HEK293T (cell line): ENCODE measurements at regions not wholly inside any gene's neighbourhood (a gene's known extent, or its start where the extent isn't known, plus 50 kb on each side); places are given as distances from the start of the nearest gene placed in this dataset.

Experiments
- CTCF ChIA-PET: fragments of 350-600 bp; formaldehyde crosslinking; extraction: SDS; loops from one replicate; lab custom pipeline; 2021; ENCODE audit warnings: antibody characterized with exemption, inconsistent platforms; lab: Yijun Ruan, JAX
- POLR2A ChIA-PET: fragments of 350-600 bp; formaldehyde crosslinking; extraction: SDS; loops from one replicate; lab custom pipeline; 2020; ENCODE audit warnings: antibody characterized with exemption, inconsistent platforms; lab: Yijun Ruan, JAX
- DNase-seq: peaks from one replicate; pipeline ENCODE4 v3.0.0; 2012; ENCODE audit warnings: mixed read lengths; ENCODE audit errors: extremely low spot score
- ARNT ChIP-seq: fragments of 450-650 bp; IDR thresholded peaks from 2 replicates; pipeline ENCODE4 v1.6.1; 2017; ENCODE audit warnings: mild to moderate bottlenecking
- BHLHE40 ChIP-seq: fragments of 450-650 bp; IDR thresholded peaks from 2 replicates; pipeline ENCODE4 v1.6.1; 2016; ENCODE audit warnings: mild to moderate bottlenecking, moderate library complexity, borderline replicate concordance
- CTBP1 ChIP-seq: fragments of 450-650 bp; IDR thresholded peaks from 2 replicates; pipeline ENCODE4 v1.6.1; 2016; ENCODE audit warnings: borderline replicate concordance
- ELF4 ChIP-seq: fragments of 450-650 bp; IDR thresholded peaks from 2 replicates; pipeline ENCODE4 v1.6.1; 2017; ENCODE audit warnings: antibody characterized with exemption
- FOXA1 ChIP-seq: fragments of 450-650 bp; IDR thresholded peaks from 2 replicates; pipeline ENCODE4 v1.6.1; 2016; ENCODE audit warnings: mild to moderate bottlenecking
- FOXK2 ChIP-seq: fragments of 450-650 bp; IDR thresholded peaks from 2 replicates; pipeline ENCODE4 v1.6.1; 2016; ENCODE audit warnings: mild to moderate bottlenecking
- FOXM1 ChIP-seq: fragments of 450-650 bp; IDR thresholded peaks from 2 replicates; pipeline ENCODE4 v1.6.1; 2017; ENCODE audit warnings: mild to moderate bottlenecking, borderline replicate concordance
- HDGF ChIP-seq: fragments of 450-650 bp; IDR thresholded peaks from 2 replicates; pipeline ENCODE4 v1.6.1; 2017; ENCODE audit warnings: antibody characterized with exemption, borderline replicate concordance
- L3MBTL2 ChIP-seq: fragments of 450-650 bp; conservative IDR thresholded peaks from 2 replicates; pipeline ENCODE4 v1.6.1; 2016; ENCODE audit warnings: mild to moderate bottlenecking
- LEF1 ChIP-seq: fragments of 450-650 bp; IDR thresholded peaks from 2 replicates; pipeline ENCODE4 v1.6.1; 2017; ENCODE audit warnings: mild to moderate bottlenecking, borderline replicate concordance
- NFRKB ChIP-seq: fragments of 450-650 bp; IDR thresholded peaks from 2 replicates; pipeline ENCODE4 v1.6.1; 2016; ENCODE audit warnings: mild to moderate bottlenecking, moderate library complexity
- SP1 ChIP-seq: fragments of 450-650 bp; IDR thresholded peaks from 2 replicates; pipeline ENCODE4 v1.6.1; 2017
- SUZ12 ChIP-seq: fragments of 450-650 bp; IDR thresholded peaks from 2 replicates; pipeline ENCODE4 v1.6.1; 2016; ENCODE audit warnings: mild to moderate bottlenecking
- TARDBP ChIP-seq: fragments of 450-650 bp; IDR thresholded peaks from 2 replicates; pipeline ENCODE4 v1.6.1; 2016
- ZNF384 ChIP-seq: fragments of 450-650 bp; IDR thresholded peaks from 2 replicates; pipeline ENCODE4 v1.6.1; 2016
- TF ChIP-seq, protein P1 (sequence below): fragments of 450-650 bp; IDR thresholded peaks from 2 replicates; pipeline ENCODE4 v1.6.1; 2016

DNA sequence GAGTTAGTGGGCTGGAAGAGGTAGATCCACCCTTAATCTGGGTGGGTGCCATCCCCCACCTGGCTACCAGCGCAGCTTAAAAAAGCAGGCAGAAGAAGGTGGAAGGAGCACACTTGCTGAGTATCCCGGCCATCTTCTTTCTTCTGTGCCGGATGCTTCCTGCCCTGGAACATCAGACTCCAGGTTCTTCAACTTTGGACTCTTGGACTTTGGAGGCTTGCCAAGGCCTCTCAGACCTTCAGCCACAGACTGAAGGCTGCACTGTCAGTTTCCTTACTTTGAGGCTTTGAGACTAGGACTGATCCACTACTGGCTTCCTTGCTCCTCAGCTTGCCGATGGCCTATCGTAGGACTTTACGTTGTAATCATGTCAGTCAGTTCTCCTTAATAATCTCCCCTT is 127.6 kb upstream of the GPC6 start:
- ChIA-PET CTCF (interaction anchor here (0.6 kb wide), 1 partner anchor 437 kb away, joined by 5 read pairs; no protein-coding TSS in a partner anchor), POLR2A (no interaction called here)
- TF ChIP-seq FOXM1 (no peak), TARDBP (no peak), SUZ12 (no peak), ELF4 (no peak), ARNT (no peak), LEF1 (no peak), L3MBTL2 (no peak), ZNF384 (no peak), BHLHE40 (no peak), SP1 (no peak), HDGF (no peak), NFRKB (no peak), FOXA1 (no peak), FOXK2 (no peak), CTBP1 (no peak)
- TF ChIP-seq, protein P1, sequence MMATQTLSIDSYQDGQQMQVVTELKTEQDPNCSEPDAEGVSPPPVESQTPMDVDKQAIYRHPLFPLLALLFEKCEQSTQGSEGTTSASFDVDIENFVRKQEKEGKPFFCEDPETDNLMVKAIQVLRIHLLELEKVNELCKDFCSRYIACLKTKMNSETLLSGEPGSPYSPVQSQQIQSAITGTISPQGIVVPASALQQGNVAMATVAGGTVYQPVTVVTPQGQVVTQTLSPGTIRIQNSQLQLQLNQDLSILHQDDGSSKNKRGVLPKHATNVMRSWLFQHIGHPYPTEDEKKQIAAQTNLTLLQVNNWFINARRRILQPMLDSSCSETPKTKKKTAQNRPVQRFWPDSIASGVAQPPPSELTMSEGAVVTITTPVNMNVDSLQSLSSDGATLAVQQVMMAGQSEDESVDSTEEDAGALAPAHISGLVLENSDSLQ: no peak
- no peak for DNase-seq

DNA sequence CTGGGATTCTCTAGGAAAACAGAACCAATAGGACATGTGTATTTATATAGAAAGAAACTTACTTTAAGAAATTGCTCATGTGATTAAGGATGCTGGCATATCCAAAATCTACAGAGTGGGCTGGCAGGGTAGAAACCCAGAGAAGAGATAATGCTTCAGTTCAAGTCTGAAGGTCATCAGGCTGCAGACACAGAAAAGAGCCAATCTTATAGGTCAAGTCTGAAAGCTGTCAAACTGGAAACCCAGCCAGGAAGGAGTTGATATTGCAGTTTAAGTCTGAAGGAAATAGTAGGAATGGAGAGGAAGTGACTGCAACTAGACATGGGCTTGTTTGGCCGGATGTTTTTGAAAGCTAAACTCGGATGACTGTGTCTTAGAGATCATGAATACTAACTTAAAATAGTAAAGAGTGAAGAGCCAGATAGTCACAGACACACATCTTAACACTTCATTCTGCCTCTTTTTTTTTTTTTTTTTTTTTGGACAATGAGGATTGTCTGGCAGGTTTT is 125.3 kb upstream of the GPC6 start:
- no peak for DNase-seq
- TF ChIP-seq TARDBP (no peak), SP1 (no peak)
- CTCF ChIA-PET: no interaction called here
- POLR2A ChIA-PET: no interaction called here

DNA sequence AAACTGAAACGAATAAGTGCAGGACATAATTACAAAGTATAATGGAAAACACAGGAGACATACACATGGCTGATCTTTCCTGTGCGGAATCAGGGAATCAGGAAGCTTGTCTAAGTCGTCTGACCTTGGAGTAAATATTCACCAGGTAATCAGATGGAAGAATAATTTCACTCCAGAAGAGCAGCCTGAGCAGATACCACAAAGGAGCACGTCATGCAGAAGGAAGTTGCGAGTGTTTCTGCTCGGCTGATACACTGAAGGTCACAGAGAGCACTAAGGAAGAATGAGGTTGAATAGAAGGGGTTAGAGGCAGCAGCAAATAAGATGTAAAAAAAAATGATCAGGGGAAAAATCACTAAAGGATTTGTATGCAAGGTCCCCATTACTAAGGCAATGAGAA is 122.3 kb upstream of the GPC6 start:
- no peak for DNase-seq
- POLR2A ChIA-PET: no interaction called here
- CTCF ChIA-PET: no interaction called here
- no peak for TF ChIP-seq TARDBP
- TF ChIP-seq SP1: no peak
- TF ChIP-seq L3MBTL2: no peak
- no peak for TF ChIP-seq ZNF384
- no peak for TF ChIP-seq NFRKB

DNA sequence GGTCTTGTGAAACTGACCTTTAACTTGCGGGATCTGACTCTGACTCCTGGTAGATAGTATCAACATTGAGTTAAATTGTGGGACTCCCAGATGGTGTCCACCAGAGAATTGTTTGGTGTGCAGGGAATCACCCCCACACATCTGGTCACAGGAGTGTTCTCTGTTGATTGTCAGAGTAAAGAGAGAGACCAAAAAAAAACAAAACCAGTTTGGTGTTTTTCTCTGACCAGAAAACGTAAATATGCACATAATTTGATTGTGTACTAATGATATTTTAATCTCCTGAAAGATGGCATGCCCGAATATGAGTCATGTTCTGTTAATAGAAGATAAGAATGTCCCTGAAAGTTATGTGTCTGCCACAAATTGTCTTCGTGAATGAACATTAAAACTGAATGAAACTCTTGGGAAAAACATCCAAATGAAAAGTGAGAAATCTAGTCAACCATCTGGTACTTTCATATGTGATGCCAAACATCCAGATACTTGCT is 118.5 kb upstream of the GPC6 start:
- TF ChIP-seq ARNT (no peak), TARDBP (no peak)
- TF ChIP-seq, protein P1: no peak
- CTCF ChIA-PET: no interaction called here

DNA sequence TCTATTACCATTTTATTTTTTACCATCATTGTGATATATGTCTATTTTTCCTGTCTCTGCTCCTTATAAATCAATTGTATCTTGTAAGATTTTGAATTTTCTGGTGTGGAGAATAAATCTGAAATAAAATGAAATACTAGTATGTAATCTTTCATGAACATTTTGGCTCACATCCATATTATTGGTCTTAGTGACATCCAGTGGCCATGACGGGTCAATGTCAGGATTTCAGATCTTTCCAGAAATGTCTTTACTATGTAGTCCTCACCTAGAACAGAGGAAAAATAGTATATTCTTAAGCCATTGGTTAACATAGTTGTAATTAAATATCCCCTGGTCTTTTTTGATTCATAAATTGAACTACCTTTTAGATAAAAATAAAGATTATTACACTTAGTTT is 109.8 kb upstream of the GPC6 start:
- POLR2A ChIA-PET: no interaction called here
- no peak for TF ChIP-seq LEF1
- no peak for DNase-seq
- CTCF ChIA-PET: interaction anchor here (0.6 kb wide), 1 partner anchor 1299 kb away, joined by 3 read pairs; no protein-coding TSS in a partner anchor

More for the DNA sequence above, 118.5 kb upstream of the GPC6 start:
- POLR2A ChIA-PET: no interaction called here
- DNase-seq: no peak

DNA sequence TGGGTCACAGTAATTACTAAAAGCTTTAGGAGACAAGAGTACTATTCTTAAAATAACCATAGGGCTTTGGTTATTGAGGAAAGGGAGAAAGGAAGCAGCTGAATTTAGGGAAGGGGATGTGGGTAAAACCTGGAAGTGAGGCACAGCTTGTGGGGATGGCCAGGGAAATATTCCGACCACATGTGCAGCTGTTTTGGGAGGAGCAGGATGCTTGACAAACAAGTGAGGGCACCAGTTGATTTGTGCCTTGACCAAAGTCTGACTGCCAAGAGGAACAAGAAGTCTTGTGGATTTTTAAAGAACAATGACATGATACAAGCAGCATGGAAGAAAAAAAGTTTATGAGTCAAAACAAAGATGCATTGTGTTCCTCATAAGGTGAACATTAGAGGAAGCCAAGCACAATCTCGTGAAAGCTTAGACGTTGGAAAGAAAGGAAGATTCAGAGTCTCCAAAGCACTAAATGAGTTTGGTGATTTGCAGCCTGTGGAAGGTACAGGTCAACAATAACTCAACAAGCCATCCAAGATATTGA is 108.5 kb upstream of the GPC6 start:
- CTCF ChIA-PET: interaction anchor here (0.5 kb wide), 1 partner anchor 1589 kb away, joined by 3 read pairs; no protein-coding TSS in a partner anchor
- no peak for DNase-seq
- POLR2A ChIA-PET: no interaction called here
- no peak for TF ChIP-seq ELF4
- no peak for TF ChIP-seq FOXK2
- no peak for TF ChIP-seq SUZ12
- no peak for TF ChIP-seq L3MBTL2
- TF ChIP-seq SP1: no peak
- no peak for TF ChIP-seq ARNT

DNA sequence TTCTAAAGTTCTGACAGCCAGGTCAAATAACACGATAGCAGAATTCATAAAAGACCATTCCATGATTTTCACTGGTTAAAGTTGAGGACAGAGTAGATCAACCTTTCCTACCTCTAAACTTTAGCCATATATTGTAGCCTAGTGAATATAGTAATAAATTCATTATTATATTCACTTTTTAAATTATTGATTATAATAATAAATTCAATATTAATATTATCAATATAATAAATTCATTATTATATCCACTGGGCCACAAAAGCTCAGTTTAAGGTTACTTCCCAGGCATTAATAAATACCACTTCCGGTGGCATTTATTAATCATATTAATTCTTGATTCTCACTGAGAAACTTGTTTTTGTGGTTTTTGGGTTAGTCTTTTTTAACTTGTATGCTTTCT is 85.7 kb upstream of the GPC6 start:
- CTCF ChIA-PET: no interaction called here
- DNase-seq: no peak
- TF ChIP-seq BHLHE40 (no peak), TARDBP (no peak), ARNT (no peak), ELF4 (no peak), SUZ12 (no peak), ZNF384 (no peak), SP1 (no peak), L3MBTL2 (no peak), FOXM1 (no peak), FOXA1 (no peak), CTBP1 (no peak), LEF1 (no peak)
- TF ChIP-seq, protein P1: no peak
- POLR2A ChIA-PET: no interaction called here
